OCI-LY1 (cell line): ENCODE measurements at regions not wholly inside any gene's neighbourhood (a gene's known extent, or its start where the extent isn't known, plus 50 kb on each side); places are given as distances from the start of the nearest gene placed in this dataset.

Source experiments
- H2AFZ ChIP-seq: fragments of 200-600 bp; sonication (generic), shearing (Covaris generic); 2 replicates; pipeline ENCODE4 v1.6.0; 2014; ENCODE audit warnings: antibody characterized with exemption, mild to moderate bottlenecking, low read length
- H3F3A ChIP-seq: fragments of 200-600 bp; sonication (generic), shearing (Covaris generic); 2 replicates; pipeline ENCODE4 v1.6.0; 2014; ENCODE audit warnings: mild to moderate bottlenecking, antibody characterized with exemption, low read length, moderate library complexity; ENCODE audit not compliant: insufficient read depth
- H3K27ac ChIP-seq: fragments of 200-600 bp; sonication (generic); 2 replicates; pipeline ENCODE4 v1.5.1; 2014; ENCODE audit warnings: low read length, mixed run types, mild to moderate bottlenecking, low read depth; ENCODE audit not compliant: poor library complexity, severe bottlenecking
- H3K27me3 ChIP-seq: fragments of 200-600 bp; sonication (generic); 2 replicates; pipeline ENCODE4 v1.6.0; 2014; ENCODE audit warnings: antibody characterized with exemption, mild to moderate bottlenecking, low read length, moderate library complexity; ENCODE audit not compliant: insufficient read depth
- H3K36me3 ChIP-seq: fragments of 200-600 bp; sonication (generic); 2 replicates; pipeline ENCODE4 v1.6.1; 2014; ENCODE audit warnings: mild to moderate bottlenecking, antibody characterized with exemption, low read length, moderate library complexity, mixed read lengths; ENCODE audit not compliant: insufficient read depth
- H3K4me1 ChIP-seq: fragments of 200-600 bp; sonication (generic); 2 replicates; pipeline ENCODE4 v1.5.1; 2014; ENCODE audit warnings: mild to moderate bottlenecking, low read length, moderate library complexity; ENCODE audit not compliant: insufficient read depth, severe bottlenecking
- H3K4me2 ChIP-seq: fragments of 200-600 bp; sonication (generic), shearing (Covaris generic); 2 replicates; pipeline ENCODE4 v1.6.1; 2014; ENCODE audit warnings: low read length
- H3K4me3 ChIP-seq: fragments of 200-600 bp; sonication (generic); 2 replicates; pipeline ENCODE4 v1.5.1; 2014; ENCODE audit warnings: low read length, low read depth, mild to moderate bottlenecking, mixed read lengths; ENCODE audit not compliant: poor library complexity, severe bottlenecking
- H3K79me2 ChIP-seq: fragments of 200-600 bp; shearing (Covaris generic); 2 replicates; pipeline ENCODE4 v1.6.1; 2016; ENCODE audit warnings: mixed run types, low read length, mixed read lengths; ENCODE audit not compliant: insufficient read depth
- H3K9ac ChIP-seq: fragments of 200-600 bp; sonication (generic), shearing (Covaris generic); 2 replicates; pipeline ENCODE4 v1.6.1; 2014; ENCODE audit warnings: mild to moderate bottlenecking, low read length, mixed read lengths
- H3K9me2 ChIP-seq: fragments of 200-600 bp; sonication (generic), shearing (Covaris generic); 2 replicates; pipeline ENCODE4 v1.6.1; 2014; ENCODE audit warnings: low read depth, mild to moderate bottlenecking, low read length, mixed read lengths
- H3K9me3 ChIP-seq: fragments of 200-600 bp; shearing (Covaris generic); 2 replicates; pipeline ENCODE4 v1.6.1; 2014; ENCODE audit warnings: low read length, mixed read lengths
- H4K20me1 ChIP-seq: fragments of 200-600 bp; sonication (generic), shearing (Covaris generic); 2 replicates; pipeline ENCODE4 v1.6.0; 2016; ENCODE audit warnings: mild to moderate bottlenecking, low read length; ENCODE audit not compliant: insufficient read depth
- CTCF ChIP-seq: fragments of 200-600 bp; sonication (generic), shearing (Covaris generic); IDR thresholded peaks from 2 replicates; pipeline ENCODE4 v1.5.1; 2017; ENCODE audit warnings: mild to moderate bottlenecking, antibody characterized with exemption, low read length, moderate library complexity, mixed read lengths
- EZH2 ChIP-seq: fragments of 200-600 bp; sonication (generic), shearing (Covaris generic); IDR thresholded peaks from 2 replicates; pipeline ENCODE4 v1.8.0; 2017; ENCODE audit warnings: borderline replicate concordance, mixed run types, mild to moderate bottlenecking, antibody characterized with exemption, low read length, moderate library complexity, mixed read lengths

- Histone ChIP-seq H3K9ac (no peak overlapping the region), H3F3A (no peaks in the 10 kb centered on the region), H3K4me1 (no peaks in the 10 kb centered on the region), H3K4me2 (no peak overlapping the region), H2AFZ (no peak overlapping the region), H3K9me2 (no peaks in the 10 kb centered on the region), H3K27me3 (no peaks in the 10 kb centered on the region), H3K36me3 (no peaks in the 10 kb centered on the region), H3K4me3 (no peak overlapping the region), H3K79me2 (no peaks in the 10 kb centered on the region), H3K9me3 (no peaks in the 10 kb centered on the region), H4K20me1 (no peaks in the 10 kb centered on the region), H3K27ac (no peak overlapping the region)
- TF ChIP-seq CTCF (no peak), EZH2 (no peak)
Observed at GRCh38 chr2:164028814-164029534, 293.2 kb upstream of the FIGN start.

- no peak overlapping the region for H2AFZ ChIP-seq
- no peaks in the 10 kb centered on the region for H3K27me3 ChIP-seq
- no peaks in the 10 kb centered on the region for H4K20me1 ChIP-seq
- H3K4me1 ChIP-seq, result no peaks in the 10 kb centered on the region
- no peak overlapping the region for H3K4me3 ChIP-seq
- no peaks in the 10 kb centered on the region for H3K9me2 ChIP-seq
- no peak for TF ChIP-seq CTCF
- TF ChIP-seq EZH2, result no peak
- no peaks in the 10 kb centered on the region for H3F3A ChIP-seq
- H3K9ac ChIP-seq, result no peak overlapping the region
- no peak overlapping the region for H3K4me2 ChIP-seq
- H3K27ac ChIP-seq, result no peak overlapping the region
- H3K36me3 ChIP-seq, result no peaks in the 10 kb centered on the region
- H3K79me2 ChIP-seq, result no peaks in the 10 kb centered on the region
- no peaks in the 10 kb centered on the region for H3K9me3 ChIP-seq
Observed at GRCh38 chr2:164024396-164024795, 288.6 kb upstream of the FIGN start.

- Histone ChIP-seq H4K20me1 (no peaks in the 10 kb centered on the region), H3K4me3 (no peak overlapping the region)
Observed at GRCh38 chr2:164023896-164024295, 288.1 kb upstream of the FIGN start.

More at GRCh38 chr2:164023896-164024295, 288.1 kb upstream of the FIGN start:
- H3K9me2 ChIP-seq, result no peaks in the 10 kb centered on the region
- no peaks in the 10 kb centered on the region for H3K4me1 ChIP-seq
- no peak overlapping the region for H2AFZ ChIP-seq
- H3F3A ChIP-seq, result no peaks in the 10 kb centered on the region
- no peak overlapping the region for H3K27ac ChIP-seq
- no peaks in the 10 kb centered on the region for H3K9me3 ChIP-seq
- no peaks in the 10 kb centered on the region for H3K36me3 ChIP-seq
- no peak overlapping the region for H3K4me2 ChIP-seq
- no peaks in the 10 kb centered on the region for H3K27me3 ChIP-seq
- H3K9ac ChIP-seq, result no peak overlapping the region
- no peaks in the 10 kb centered on the region for H3K79me2 ChIP-seq
- no peak for TF ChIP-seq EZH2
- no peak for TF ChIP-seq CTCF
